IPS DF 19.7 (cell line): ENCODE measurements at regions not wholly inside any gene's neighbourhood (a gene's known extent, or its start where the extent isn't known, plus 50 kb on each side); places are given as distances from the start of the nearest gene placed in this dataset.

ENCODE experiments used
- DNase-seq: peaks from one replicate; pipeline ENCODE4 v3.0.0-alpha.2; 2013; ENCODE audit warnings: low read depth, low spot score

- no peak for DNase-seq
These were observed 312.4 kb upstream of the NEBL start for GRCh38 chr10:21209495-21209894.

GRCh38 chr10:21208666-21209316 is 311.7 kb upstream of the NEBL start:
- DNase-seq = peak; percentile 7

- no peak for DNase-seq
These were observed 310.9 kb upstream of the NEBL start for GRCh38 chr10:21207852-21208646.

- DNase-seq = no peak
These were observed 308.2 kb upstream of the NEBL start for GRCh38 chr10:21205328-21205727.

- DNase-seq = no peak
These were observed 306.5 kb upstream of the NEBL start for GRCh38 chr10:21203473-21204107.

GRCh38 chr10:21202776-21203462 is 305.8 kb upstream of the NEBL start:
- DNase-seq = no peak

- DNase-seq = no peak
These were observed 302.4 kb upstream of the NEBL start for GRCh38 chr10:21199501-21199900.

GRCh38 chr10:21197838-21198237 is 300.7 kb upstream of the NEBL start:
- DNase-seq = no peak

GRCh38 chr10:21196822-21197395 is 299.8 kb upstream of the NEBL start:
- DNase-seq = no peak

- no peak for DNase-seq
These were observed 298.1 kb upstream of the NEBL start for GRCh38 chr10:21195252-21195651.

GRCh38 chr10:21194510-21194993 is 297.4 kb upstream of the NEBL start:
- no peak for DNase-seq

GRCh38 chr10:21193196-21193595 is 296.1 kb upstream of the NEBL start:
- DNase-seq = no peak

- no peak for DNase-seq
These were observed 294.4 kb upstream of the NEBL start for GRCh38 chr10:21191512-21191911.

- no peak for DNase-seq
These were observed 287.9 kb upstream of the NEBL start for GRCh38 chr10:21184984-21185383.

- no peak for DNase-seq
These were observed 287.1 kb upstream of the NEBL start for GRCh38 chr10:21184216-21184615.

- DNase-seq = no peak
These were observed 285.9 kb upstream of the NEBL start for GRCh38 chr10:21183025-21183424.

- DNase-seq = no peak
These were observed 284.3 kb upstream of the NEBL start for GRCh38 chr10:21181451-21181850.

- DNase-seq = no peak
These were observed 283.5 kb upstream of the NEBL start for GRCh38 chr10:21180604-21181003.

- DNase-seq = no peak
These were observed 279.9 kb upstream of the NEBL start for GRCh38 chr10:21176934-21177480.

- no peak for DNase-seq
These were observed 278.7 kb upstream of the NEBL start for GRCh38 chr10:21175797-21176196.

GRCh38 chr10:21174715-21175495 is 277.8 kb upstream of the NEBL start:
- no peak for DNase-seq
